ENCODE measurements at regions not wholly inside any gene's neighbourhood (a gene's known extent, or its start where the extent isn't known, plus 50 kb on each side); places are given as distances from the start of the nearest gene placed in this dataset.
A peak's percentile ranks its signal among the peaks of the same experiment; 100 is the strongest.

- Histone ChIP-seq H3K27ac (no peak overlapping the region), H3K36me3 (peaks cover 36% of the 10 kb centered on the region), H3K9me3 (no peaks in the 10 kb centered on the region), H3K4me3 (no peak overlapping the region), H3K27me3 (no peaks in the 10 kb centered on the region), H3K4me1 (peaks cover 64% of the 10 kb centered on the region)
- intact Hi-C loops (cut with DNase I), result no loop called here
- TF ChIP-seq CTCF (IDR thresholded peaks at IDR 0.05), result no peak
- no peak for DNase-seq
- no peak for ATAC-seq
Observed at GRCh38 chr7:130982651-130983050, 248.6 kb upstream of the KLF14 start.

DNA sequence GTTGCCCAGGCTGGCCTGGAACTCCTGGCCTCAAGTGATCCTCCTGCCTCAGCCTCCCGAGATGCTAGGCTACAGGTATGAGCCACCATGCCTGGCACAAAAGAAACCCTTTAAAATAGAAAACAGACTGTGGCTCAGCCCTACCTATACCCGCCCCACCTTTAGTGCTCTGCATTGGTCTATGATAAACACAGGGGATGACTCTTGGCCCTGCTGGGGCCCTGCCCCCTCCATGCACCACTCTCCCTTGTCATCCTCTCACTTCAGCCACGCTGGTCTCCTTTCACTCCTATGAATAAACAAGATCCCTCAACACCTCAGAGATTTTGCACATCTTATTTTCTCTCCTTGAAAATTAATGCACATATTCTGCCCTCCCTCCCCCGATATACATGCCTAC is 251.4 kb upstream of the KLF14 start:
- ATAC-seq, result no peak
- no peak for DNase-seq
- no peak overlapping the region for H3K4me3 ChIP-seq
- peak overlapping the region; percentile 80 for H3K27ac ChIP-seq
- intact Hi-C loops (cut with DNase I), result no loop called here
- no peaks in the 10 kb centered on the region for H3K9me3 ChIP-seq
- peaks cover 38% of the 10 kb centered on the region for H3K36me3 ChIP-seq
- no peak for TF ChIP-seq CTCF (IDR thresholded peaks at IDR 0.05)
- peaks cover 77% of the 10 kb centered on the region for H3K4me1 ChIP-seq
- no peaks in the 10 kb centered on the region for H3K27me3 ChIP-seq

DNA sequence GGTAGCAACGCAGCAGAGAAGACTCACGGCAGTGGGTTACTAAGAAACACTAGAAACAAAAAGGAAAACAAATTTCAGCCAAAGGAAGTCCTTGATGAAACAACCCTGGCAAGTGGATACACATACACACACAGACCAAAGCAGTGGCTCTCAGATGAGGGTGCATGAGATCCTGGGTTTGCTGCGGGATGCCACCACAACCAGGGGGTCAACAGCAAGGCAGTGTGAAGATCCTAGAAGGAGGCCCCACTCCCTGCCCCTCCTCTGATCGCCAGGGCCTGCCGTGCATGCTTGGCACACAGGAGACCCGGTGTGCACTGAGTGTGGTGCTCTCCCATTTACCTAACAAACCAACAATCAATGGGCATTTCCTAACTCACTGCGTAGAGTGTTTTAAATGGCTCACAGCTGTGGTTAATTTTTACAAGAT is 252.3 kb upstream of the KLF14 start:
- no peak for DNase-seq
- H3K36me3 ChIP-seq, result peaks cover 30% of the 10 kb centered on the region

DNA sequence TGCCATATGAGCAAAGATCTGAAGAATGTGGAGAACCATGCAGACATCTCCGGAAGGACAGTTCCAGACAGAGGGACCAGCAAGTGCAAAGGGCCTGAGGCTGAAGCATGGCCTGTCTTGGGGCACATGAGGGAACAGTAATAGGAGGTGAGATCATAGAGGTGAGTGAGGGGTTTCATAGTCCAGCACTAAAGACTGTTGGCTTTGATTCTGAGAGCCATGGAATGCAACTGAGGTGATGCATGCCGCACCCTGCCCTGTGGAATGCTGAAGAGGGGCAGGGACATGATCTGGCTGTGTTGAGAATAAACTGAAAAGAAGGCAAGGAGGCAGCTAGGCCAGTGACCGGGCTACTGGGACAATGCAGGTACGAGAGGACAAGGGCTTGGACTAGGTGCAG is 253.1 kb upstream of the KLF14 start:
- intact Hi-C loops (cut with DNase I), result no loop called here
- TF ChIP-seq CTCF (IDR thresholded peaks at IDR 0.05), result no peak
- Histone ChIP-seq H3K27ac (peak overlapping the region; percentile 80), H3K4me1 (peaks cover 82% of the 10 kb centered on the region), H3K4me3 (no peak overlapping the region), H3K27me3 (no peaks in the 10 kb centered on the region), H3K36me3 (peaks cover 26% of the 10 kb centered on the region), H3K9me3 (no peaks in the 10 kb centered on the region)
- ATAC-seq (peak; percentile 66), DNase-seq (no peak)

More for the DNA sequence above, 252.3 kb upstream of the KLF14 start:
- no peak for TF ChIP-seq CTCF (IDR thresholded peaks at IDR 0.05)
- intact Hi-C loops (cut with DNase I), result no loop called here
- H3K4me1 ChIP-seq, result peaks cover 86% of the 10 kb centered on the region
- H3K27ac ChIP-seq, result peak overlapping the region; percentile 80
- ATAC-seq, result peak; percentile 50
- no peak overlapping the region for H3K4me3 ChIP-seq
- H3K27me3 ChIP-seq, result no peaks in the 10 kb centered on the region
- H3K9me3 ChIP-seq, result no peaks in the 10 kb centered on the region

GRCh38 chr7:130988443-130988842 is 254.4 kb upstream of the KLF14 start:
- Histone ChIP-seq H3K4me1 (peaks cover 75% of the 10 kb centered on the region), H3K4me3 (no peak overlapping the region), H3K36me3 (peaks cover 23% of the 10 kb centered on the region), H3K27me3 (no peaks in the 10 kb centered on the region), H3K27ac (no peak overlapping the region), H3K9me3 (no peaks in the 10 kb centered on the region)
- ATAC-seq (no peak), DNase-seq (no peak)
- intact Hi-C loops (cut with DNase I), result no loop called here
- TF ChIP-seq CTCF (IDR thresholded peaks at IDR 0.05), result no peak
